GM12878 (cell line): ENCODE measurements at regions not wholly inside any gene's neighbourhood (a gene's known extent, or its start where the extent isn't known, plus 50 kb on each side); places are given as distances from the start of the nearest gene placed in this dataset.

Source experiments
- BACH1 ChIP-seq: fragments of 450-650 bp; IDR thresholded peaks from 2 replicates; pipeline ENCODE4 v1.6.1; 2017; ENCODE audit warnings: mild to moderate bottlenecking, borderline replicate concordance
- CEBPB ChIP-seq, 2 experiments: fragments of 150-350 bp in 1 of 2; IDR thresholded peaks; 2 replicates each; pipeline ENCODE4 v1.6.1; 2012 to 2014; ENCODE audit warnings: low read depth in 2 of 2, low read length in 2 of 2, borderline replicate concordance in 1 of 2, inconsistent platforms in 1 of 2
- CREM ChIP-seq: IDR thresholded peaks from 2 replicates; pipeline ENCODE4 v1.6.1; 2014; ENCODE audit warnings: antibody characterized with exemption, low read depth
- SIN3A ChIP-seq: IDR thresholded peaks from 2 replicates; pipeline ENCODE4 v1.6.1; 2012; ENCODE audit warnings: low read depth, low read length, improper control_type of control experiment
- SREBF2 ChIP-seq: IDR thresholded peaks from 2 replicates; pipeline ENCODE4 v1.6.1; 2012; ENCODE audit warnings: mild to moderate bottlenecking, low read length
- STAT1 ChIP-seq: fragments of 450-650 bp; conservative IDR thresholded peaks from 2 replicates; pipeline ENCODE4 v1.6.1; 2014; ENCODE audit warnings: antibody characterized with exemption, mild to moderate bottlenecking
- SUZ12 ChIP-seq: fragments of 200-600 bp; sonication (generic); IDR thresholded peaks from one replicate; pipeline ENCODE4 v1.6.1; 2018; ENCODE audit warnings: antibody characterized with exemption, mild to moderate bottlenecking; ENCODE audit not compliant: unreplicated experiment
- YY1 ChIP-seq: IDR thresholded peaks from 2 replicates; pipeline ENCODE4 v1.6.1; 2011; ENCODE audit warnings: low read depth, mild to moderate bottlenecking, low read length
- TF ChIP-seq, protein P1 (sequence below): fragments of 450-650 bp; IDR thresholded peaks from 2 replicates; pipeline ENCODE4 v1.6.1; 2016; ENCODE audit warnings: mild to moderate bottlenecking, moderate library complexity, borderline replicate concordance

DNA sequence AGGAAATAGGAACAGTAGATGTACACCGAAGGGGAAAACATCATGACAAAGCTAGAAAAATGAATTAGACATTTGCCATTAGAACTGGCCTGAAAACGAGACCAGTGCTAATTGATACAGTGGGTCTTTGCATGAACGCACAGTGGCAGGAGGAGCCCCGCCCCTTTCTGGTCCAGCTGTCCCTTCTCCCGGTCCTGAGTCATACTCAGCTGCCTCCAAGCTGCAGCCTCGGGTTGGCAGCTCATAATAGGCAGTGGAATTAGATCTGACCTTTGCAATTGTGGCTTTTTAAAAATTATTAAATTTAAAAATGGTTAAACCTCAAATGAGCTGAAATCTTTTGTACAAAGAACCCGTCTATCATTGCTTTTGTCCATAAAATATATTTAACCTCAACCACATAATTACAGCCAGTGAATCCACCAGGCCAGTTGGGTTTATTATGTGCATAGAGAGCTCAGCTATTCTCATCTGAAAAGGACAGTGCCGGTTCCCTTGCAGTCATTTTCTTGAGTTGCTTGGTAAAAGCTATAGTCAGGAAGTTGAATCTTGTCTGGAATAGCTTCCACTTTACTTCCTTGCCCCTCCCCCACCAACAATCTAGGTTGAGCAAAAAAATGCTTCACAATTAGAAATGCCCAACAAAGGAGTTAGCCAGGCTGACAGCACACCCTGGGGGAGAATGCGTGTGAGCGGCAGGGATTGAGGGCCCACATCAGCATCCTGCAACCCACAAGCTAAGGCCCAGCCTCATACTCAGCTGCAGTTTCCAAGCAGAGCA lies 147.1 kb downstream of the BUB3 start (continued):
- TF ChIP-seq STAT1: no peak
- no peak for TF ChIP-seq SREBF2
- TF ChIP-seq SUZ12: no peak
- TF ChIP-seq CREM: no peak
- TF ChIP-seq YY1: no peak
- TF ChIP-seq SIN3A: no peak
- TF ChIP-seq, protein P1, sequence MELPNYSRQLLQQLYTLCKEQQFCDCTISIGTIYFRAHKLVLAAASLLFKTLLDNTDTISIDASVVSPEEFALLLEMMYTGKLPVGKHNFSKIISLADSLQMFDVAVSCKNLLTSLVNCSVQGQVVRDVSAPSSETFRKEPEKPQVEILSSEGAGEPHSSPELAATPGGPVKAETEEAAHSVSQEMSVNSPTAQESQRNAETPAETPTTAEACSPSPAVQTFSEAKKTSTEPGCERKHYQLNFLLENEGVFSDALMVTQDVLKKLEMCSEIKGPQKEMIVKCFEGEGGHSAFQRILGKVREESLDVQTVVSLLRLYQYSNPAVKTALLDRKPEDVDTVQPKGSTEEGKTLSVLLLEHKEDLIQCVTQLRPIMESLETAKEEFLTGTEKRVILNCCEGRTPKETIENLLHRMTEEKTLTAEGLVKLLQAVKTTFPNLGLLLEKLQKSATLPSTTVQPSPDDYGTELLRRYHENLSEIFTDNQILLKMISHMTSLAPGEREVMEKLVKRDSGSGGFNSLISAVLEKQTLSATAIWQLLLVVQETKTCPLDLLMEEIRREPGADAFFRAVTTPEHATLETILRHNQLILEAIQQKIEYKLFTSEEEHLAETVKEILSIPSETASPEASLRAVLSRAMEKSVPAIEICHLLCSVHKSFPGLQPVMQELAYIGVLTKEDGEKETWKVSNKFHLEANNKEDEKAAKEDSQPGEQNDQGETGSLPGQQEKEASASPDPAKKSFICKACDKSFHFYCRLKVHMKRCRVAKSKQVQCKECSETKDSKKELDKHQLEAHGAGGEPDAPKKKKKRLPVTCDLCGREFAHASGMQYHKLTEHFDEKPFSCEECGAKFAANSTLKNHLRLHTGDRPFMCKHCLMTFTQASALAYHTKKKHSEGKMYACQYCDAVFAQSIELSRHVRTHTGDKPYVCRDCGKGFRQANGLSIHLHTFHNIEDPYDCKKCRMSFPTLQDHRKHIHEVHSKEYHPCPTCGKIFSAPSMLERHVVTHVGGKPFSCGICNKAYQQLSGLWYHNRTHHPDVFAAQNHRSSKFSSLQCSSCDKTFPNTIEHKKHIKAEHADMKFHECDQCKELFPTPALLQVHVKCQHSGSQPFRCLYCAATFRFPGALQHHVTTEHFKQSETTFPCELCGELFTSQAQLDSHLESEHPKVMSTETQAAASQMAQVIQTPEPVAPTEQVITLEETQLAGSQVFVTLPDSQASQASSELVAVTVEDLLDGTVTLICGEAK: no peak
- no peak for TF ChIP-seq CEBPB (IDR thresholded peaks at IDR 0.05; ENCODE audit: borderline replicate concordance in 1 of 2, low read depth in 2 of 2, low read length in 2 of 2)
- no peak for TF ChIP-seq BACH1
